ENCODE measurements at regions not wholly inside any gene's neighbourhood (a gene's known extent, or its start where the extent isn't known, plus 50 kb on each side); places are given as distances from the start of the nearest gene placed in this dataset.

- TF ChIP-seq CTCF (IDR thresholded peaks at IDR 0.05) (no peak), EP300 (IDR thresholded peaks at IDR 0.05; ENCODE audit: low read depth) (no peak)
These were observed 252.0 kb downstream of the RHOU start for GRCh38 chr1:228987286-228987685.
